ENCODE measurements at regions not wholly inside any gene's neighbourhood (a gene's known extent, or its start where the extent isn't known, plus 50 kb on each side); places are given as distances from the start of the nearest gene placed in this dataset.
"Not testable (repeated sequence)": the region's sequence is repeated elsewhere in the genome, so short reads cannot be mapped to it uniquely, and the experiment has no call there.

GRCh38 chr1:73475316-73475870, 722.6 kb downstream of the LRRIQ3 start:
- DNase-seq (ENCODE audit: low read depth), result no peak

DNA sequence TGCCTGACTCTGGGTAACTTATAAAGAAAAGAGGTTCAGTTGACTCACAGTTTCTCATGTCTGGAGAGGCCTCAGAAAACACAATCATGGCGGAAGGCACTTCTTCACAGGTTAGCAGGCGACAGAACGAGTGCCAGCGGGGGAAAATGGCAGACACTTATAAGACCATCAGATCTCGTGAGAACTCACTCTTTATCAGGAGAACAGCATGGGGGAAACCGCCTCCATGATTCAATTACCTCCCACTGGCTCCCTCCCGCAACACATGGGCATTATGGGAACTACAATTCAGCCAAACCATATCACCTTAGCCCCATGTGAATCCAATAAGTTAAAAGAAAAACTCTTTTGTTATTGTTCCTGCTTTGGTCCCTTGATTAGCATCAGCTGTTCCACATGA, 725.2 kb downstream of the LRRIQ3 start:
- no peak for DNase-seq (ENCODE audit: low read depth)

GRCh38 chr1:73467731-73468130, 730.2 kb downstream of the LRRIQ3 start:
- DNase-seq (ENCODE audit: low read depth), result no peak

GRCh38 chr1:73463873-73464272, 734.1 kb downstream of the LRRIQ3 start:
- DNase-seq (ENCODE audit: low read depth), result no peak

GRCh38 chr1:73452522-73452921, 745.5 kb downstream of the LRRIQ3 start:
- no peak for DNase-seq (ENCODE audit: low read depth)

GRCh38 chr1:73450668-73451067, 747.3 kb downstream of the LRRIQ3 start:
- not testable (repeated sequence) for DNase-seq (ENCODE audit: low read depth)

GRCh38 chr1:73411479-73411878, 786.5 kb downstream of the LRRIQ3 start:
- DNase-seq (ENCODE audit: low read depth), result no peak

DNA sequence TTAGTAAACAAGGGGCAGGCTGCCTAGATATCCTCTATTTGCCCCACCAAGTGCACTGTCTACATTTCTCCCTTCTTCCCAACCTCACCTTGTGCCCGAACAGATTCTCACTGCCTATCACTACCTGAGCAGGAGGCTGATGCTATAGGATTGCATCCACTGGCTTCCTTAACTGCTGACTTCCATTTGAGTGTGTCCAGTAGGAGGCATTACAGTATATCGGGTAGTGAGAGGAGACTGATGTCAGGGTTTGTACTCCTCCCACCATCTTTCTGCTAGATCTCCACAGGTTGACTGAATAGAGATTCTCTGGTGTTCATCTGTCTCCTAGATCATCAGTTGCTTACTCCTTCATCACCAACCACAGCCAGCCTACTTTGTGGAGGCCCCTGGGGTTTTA, 796.3 kb downstream of the LRRIQ3 start:
- no peak for DNase-seq (ENCODE audit: low read depth)

- no peak for DNase-seq (ENCODE audit: low read depth)
Measured at GRCh38 chr1:73382966-73383365, 815.0 kb downstream of the LRRIQ3 start.

GRCh38 chr1:73366734-73367413, 831.1 kb downstream of the LRRIQ3 start:
- DNase-seq (ENCODE audit: low read depth), result no peak

- no peak for DNase-seq (ENCODE audit: low read depth)
Measured at GRCh38 chr1:73359001-73359400, 839.0 kb downstream of the LRRIQ3 start.

- DNase-seq (ENCODE audit: low read depth), result no peak
Measured at GRCh38 chr1:73356485-73356884, 841.5 kb downstream of the LRRIQ3 start.

GRCh38 chr1:73343947-73344346, 854.0 kb downstream of the LRRIQ3 start:
- no peak for DNase-seq (ENCODE audit: low read depth)

DNA sequence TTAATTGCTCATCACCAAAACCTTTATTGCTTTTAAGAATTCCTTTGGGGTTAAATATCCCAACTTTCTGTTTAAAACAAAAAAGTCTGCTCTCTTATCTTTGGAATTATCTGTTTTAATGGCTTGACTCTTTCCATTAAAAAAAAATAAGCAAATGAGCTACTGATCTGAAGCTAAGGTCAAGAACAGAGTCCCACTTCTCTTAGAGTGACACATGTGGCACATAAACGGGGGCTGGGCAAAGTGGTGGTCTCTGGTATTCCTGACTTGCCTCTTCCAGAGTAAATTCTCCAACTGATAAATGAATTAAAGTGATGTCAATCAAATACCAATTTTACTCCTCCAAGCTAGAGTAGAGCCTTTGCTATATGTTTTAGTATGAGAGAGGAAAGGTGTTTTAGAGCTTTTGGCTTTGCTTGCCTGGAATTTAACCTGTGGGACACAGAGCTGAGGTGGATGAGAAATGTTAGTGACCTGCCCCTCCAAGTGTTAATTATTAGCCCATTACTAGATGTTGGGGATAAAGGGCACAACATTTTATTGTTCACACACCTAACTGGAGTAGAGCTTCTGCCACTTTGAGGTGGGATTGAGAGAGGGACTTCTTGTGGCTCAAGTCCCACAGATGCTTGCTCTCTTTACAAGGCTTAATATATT, 864.0 kb downstream of the LRRIQ3 start:
- DNase-seq (ENCODE audit: low read depth), result no peak

DNA sequence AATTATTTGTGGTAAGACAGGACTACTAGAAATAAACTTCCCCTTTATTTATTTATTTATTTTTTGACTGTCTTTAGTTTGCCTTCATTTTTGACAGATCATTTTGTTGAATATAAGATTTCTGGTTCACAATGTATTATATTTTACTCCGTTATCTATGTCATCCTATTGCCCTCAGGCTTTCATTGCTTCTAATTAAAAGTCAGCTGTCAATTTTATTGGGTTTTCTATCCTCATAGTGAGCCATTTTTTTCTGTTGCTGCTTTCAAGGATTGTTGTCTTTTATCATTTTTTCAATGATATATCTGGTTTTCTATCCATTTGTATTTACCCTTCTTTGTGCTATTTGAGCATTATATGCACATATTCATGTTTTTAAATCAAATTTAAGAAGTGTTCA, 866.2 kb downstream of the LRRIQ3 start:
- no peak for DNase-seq (ENCODE audit: low read depth)

DNA sequence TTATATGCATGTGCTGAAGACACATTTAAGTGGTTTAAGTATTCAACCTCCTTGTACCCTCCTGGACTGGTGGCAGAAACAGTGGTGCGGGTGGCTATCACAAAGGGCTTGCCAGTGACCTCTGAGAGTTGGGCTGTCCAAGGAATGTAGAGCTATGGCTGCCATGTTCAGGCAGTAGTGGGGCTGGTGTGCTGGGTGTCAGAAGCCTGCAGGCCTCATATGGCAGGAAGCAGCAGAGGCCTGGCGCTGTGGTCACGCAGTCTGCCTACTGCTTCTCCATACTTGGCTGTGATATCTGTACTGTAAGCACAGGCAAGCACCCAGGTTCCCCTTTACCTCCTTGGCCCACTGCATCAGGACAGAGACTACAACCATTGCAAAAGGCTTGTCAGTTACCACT, 870.0 kb downstream of the LRRIQ3 start:
- DNase-seq (ENCODE audit: low read depth), result no peak

DNA sequence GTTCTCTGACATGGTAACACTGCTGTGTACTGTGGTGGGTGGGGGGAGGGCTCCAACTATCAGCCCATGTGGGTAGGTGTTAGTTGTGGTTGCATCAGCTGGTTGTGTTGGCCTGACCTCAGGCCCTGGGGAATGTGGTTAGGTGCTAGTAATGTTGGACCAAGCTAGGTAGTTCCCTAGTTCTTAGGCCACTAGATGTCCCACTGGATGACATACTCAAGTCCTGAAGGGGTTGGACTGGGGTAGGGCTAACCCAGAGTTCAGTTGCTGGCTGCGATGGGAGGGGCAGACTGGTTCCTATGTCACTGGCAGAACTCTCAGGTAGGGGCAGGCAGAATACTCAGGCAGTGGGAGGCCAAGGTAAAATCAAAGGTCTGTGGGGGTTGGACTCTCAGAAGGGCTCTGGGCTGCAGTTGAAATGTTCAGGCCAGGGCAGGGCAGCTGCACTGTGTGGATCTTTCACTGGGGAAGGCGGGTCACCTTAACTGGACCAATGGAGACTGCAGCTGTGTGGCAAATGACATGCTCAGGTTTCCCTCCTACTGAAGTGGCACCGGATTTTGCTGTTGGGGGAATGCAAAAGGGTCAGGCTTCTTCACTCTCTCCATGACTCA, 870.7 kb downstream of the LRRIQ3 start:
- no peak for DNase-seq (ENCODE audit: low read depth)

DNA sequence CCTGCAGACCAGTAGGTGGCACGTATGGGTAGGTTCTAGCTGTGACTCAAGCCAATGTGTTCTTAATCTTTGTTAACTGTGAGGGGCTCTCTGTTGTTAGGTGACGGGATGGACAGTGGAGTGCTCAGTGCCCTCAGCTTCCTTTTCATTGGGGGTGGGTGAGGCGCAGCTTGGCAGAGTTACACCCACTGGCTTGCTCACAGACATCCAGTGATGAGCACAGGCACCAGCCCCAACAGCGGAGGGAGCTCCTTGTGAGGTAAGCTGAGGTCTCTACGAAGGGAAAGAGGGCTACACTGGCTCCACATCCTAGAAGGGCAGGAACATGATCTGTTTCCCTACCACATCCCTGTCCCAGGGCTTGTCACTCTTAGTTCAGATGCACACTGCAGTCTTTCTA, 871.3 kb downstream of the LRRIQ3 start:
- DNase-seq (ENCODE audit: low read depth), result no peak

DNA sequence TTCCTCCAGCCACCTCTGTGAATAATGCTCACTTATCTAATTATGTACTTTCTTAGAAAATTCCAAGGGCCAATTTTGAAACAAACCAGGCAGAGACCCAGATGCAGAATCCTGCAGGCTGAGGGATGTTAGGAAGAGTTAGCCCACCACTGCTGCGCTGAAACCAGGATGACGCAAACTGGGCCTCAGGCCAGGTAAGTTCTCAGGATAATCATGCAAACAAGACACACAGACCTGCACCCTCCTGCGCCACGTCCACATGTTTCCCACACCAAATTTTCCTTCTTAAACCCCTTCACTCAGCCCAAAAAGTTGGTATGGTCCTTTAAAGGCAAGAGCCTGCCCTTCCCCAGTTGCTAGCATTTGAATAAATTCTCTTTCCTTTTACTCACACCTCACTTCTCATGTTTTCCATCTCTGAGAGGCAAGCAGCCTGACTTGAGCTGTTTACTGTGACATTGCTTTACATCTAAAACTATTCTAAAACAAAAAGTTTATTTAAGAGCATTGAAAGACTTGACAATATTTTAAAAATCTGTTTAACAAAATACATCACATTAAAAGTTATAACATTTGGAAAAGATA, 887.1 kb downstream of the LRRIQ3 start:
- DNase-seq (ENCODE audit: low read depth), result no peak

DNA sequence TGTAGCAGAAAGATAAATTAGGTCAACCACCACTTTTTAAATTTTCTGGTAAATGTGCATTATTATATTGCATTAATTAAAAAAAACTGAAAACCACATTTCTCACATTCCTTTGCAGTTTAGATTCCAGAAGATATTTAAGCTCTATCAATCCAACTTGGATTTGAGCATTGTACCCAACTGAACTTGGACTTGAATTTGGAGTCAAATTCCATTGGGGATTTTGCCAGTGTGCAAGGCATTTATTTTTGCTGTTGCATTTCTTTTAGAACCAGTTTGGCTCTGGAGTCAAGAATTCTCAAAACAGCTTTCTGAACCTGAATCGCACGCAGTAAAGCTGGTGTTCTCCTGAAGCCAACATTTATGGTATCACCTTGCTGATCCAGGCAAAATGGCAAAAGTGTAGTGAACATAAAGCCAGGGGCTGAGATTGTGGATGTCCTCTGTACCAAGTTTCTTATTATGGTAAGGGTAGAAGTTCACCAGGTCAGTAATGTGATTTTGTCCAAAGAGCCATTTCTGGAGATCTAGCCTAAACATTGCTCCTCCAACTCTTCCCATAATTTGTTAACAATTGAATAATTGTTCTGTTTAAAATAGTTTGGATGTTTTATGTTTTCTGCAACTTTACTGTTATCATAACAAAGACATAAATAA, 890.9 kb downstream of the LRRIQ3 start:
- DNase-seq (ENCODE audit: low read depth), result no peak

GRCh38 chr1:73273886-73274285, 924.1 kb downstream of the LRRIQ3 start:
- DNase-seq (ENCODE audit: low read depth), result no peak

- not testable (repeated sequence) for DNase-seq (ENCODE audit: low read depth)
Measured at GRCh38 chr1:73245196-73245595, 952.8 kb downstream of the LRRIQ3 start.
